ENCODE measurements at regions not wholly inside any gene's neighbourhood (a gene's known extent, or its start where the extent isn't known, plus 50 kb on each side); places are given as distances from the start of the nearest gene placed in this dataset.

DNA sequence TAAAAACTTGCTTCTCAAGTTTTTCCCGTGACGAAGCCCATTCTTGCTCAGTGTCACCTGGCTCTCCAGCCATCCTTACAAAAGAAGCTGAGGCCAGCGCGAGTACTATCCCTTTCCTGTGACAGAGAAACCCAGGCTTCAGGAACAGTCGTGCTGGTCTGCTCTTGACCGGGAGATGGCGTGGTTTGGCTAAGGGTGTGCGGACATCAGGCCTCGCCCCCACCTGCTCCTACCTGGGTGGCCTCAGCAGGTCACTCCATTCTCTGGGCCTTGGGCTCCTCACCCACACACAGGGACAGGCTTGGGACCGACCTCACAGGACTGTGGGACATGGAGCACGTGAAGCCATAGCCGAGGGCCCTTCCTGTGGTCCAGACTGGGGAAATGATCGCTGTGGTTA is 75.2 kb upstream of the CIBAR2 start:
- no peak overlapping the region for H3K4me3 Mint-ChIP-seq
- H3K36me3 Mint-ChIP-seq (ENCODE audit: low read depth), result no peaks in the 10 kb centered on the region
- no peaks in the 10 kb centered on the region for H3K4me1 Mint-ChIP-seq (ENCODE audit: low read depth)

GRCh38 chr16:85187886-85188285 is 75.6 kb upstream of the CIBAR2 start:
- intact Hi-C loops (cut with micrococcal nuclease), result no loop called here
- DNase-seq (ENCODE audit: low spot score), result no peak
- H3K4me3 Mint-ChIP-seq, result no peak overlapping the region
- H3K9me3 Mint-ChIP-seq, result peaks cover 20% of the 10 kb centered on the region
- H3K36me3 Mint-ChIP-seq (ENCODE audit: low read depth), result no peaks in the 10 kb centered on the region
- H3K4me1 Mint-ChIP-seq (ENCODE audit: low read depth), result no peaks in the 10 kb centered on the region
- H3K27ac Mint-ChIP-seq, result no peak overlapping the region
- H3K27me3 Mint-ChIP-seq (ENCODE audit: insufficient read depth), result no peaks in the 10 kb centered on the region

More for the DNA sequence above, 75.2 kb upstream of the CIBAR2 start:
- intact Hi-C loops (cut with micrococcal nuclease), result no loop called here
- H3K9me3 Mint-ChIP-seq, result peaks cover 22% of the 10 kb centered on the region
- no peaks in the 10 kb centered on the region for H3K27me3 Mint-ChIP-seq (ENCODE audit: insufficient read depth)
- no peak overlapping the region for H3K27ac Mint-ChIP-seq
- no peak for DNase-seq (ENCODE audit: low spot score)

- peaks cover 11% of the 10 kb centered on the region for H3K9me3 Mint-ChIP-seq
- no peak for DNase-seq (ENCODE audit: low spot score)
- no peak overlapping the region for H3K27ac Mint-ChIP-seq
- H3K4me3 Mint-ChIP-seq, result no peak overlapping the region
- H3K27me3 Mint-ChIP-seq (ENCODE audit: insufficient read depth), result no peaks in the 10 kb centered on the region
- H3K36me3 Mint-ChIP-seq (ENCODE audit: low read depth), result no peaks in the 10 kb centered on the region
- intact Hi-C loops (cut with micrococcal nuclease), result no loop called here
- H3K4me1 Mint-ChIP-seq (ENCODE audit: low read depth), result no peaks in the 10 kb centered on the region
Observed at GRCh38 chr16:85188822-85189672, 76.8 kb upstream of the CIBAR2 start.

DNA sequence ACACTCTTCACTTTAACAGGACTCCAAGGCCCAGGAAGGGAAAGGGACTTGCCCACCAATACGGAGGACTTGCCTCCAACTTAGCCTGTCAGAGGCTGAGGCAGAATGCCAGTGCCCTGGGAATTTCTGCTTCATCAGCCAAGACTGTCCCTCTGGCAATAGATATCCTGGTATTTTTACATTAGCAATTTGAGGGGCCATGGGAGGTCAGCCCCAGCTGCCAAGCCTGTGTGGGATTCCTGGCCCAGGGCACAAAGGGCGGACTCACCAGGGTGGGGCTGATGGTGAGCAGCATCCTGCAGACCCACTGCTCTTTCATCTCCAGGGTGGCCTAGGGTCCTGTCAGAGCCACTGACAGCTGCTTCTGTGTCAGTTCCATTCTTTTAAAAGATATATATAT is 78.3 kb upstream of the CIBAR2 start:
- intact Hi-C loops (cut with micrococcal nuclease), result no loop called here
- no peaks in the 10 kb centered on the region for H3K27me3 Mint-ChIP-seq (ENCODE audit: insufficient read depth)
- no peak for DNase-seq (ENCODE audit: low spot score)
- no peaks in the 10 kb centered on the region for H3K36me3 Mint-ChIP-seq (ENCODE audit: low read depth)
- no peaks in the 10 kb centered on the region for H3K9me3 Mint-ChIP-seq
- no peak overlapping the region for H3K27ac Mint-ChIP-seq
- no peaks in the 10 kb centered on the region for H3K4me1 Mint-ChIP-seq (ENCODE audit: low read depth)
- H3K4me3 Mint-ChIP-seq, result no peak overlapping the region

GRCh38 chr16:85191341-85191965 is 79.2 kb upstream of the CIBAR2 start:
- Mint-ChIP-seq H3K36me3 (ENCODE audit: low read depth) (no peaks in the 10 kb centered on the region), H3K4me1 (ENCODE audit: low read depth) (no peaks in the 10 kb centered on the region)

DNA sequence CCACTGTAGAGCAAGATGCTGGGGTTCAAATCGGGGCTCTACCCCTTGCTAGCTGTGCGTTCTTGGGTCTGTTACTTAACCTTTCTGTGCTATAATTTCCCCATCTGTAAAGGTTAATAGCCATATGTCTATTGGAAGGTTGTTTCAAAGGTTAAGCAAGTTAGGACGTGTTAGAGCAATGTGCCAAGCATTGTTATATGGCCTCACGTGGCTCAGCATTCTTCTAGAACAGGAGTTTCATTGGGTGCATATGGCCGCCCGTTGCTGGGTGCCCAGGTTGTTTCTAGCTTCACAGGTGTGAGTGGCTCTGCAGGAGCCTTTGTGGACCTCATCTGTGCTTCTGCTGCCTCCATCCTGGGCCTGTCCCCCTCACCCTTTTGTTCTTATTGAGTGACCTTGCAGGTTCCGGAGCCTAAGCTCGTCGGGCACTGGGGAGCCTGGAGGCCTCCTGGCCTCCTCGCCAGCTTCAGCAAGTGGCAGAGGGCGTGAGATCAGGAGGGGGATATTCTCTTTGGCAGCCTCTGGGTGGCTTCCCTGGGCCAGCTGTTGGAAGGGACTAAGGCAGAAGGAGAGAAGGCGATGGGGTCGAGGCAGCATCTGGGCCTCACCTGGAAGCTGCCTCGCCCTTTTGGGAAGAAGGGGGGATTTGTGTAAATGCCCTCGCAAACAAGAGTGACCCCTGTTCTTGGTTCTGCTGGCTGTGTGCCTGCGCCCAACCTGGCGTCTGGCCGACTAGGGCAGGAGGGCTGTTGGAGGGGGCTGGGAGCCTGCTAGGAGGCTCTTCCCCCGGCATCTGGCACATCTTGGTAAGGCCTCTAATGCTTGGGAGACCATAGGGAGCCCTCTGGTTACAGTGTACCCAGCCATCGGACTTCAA is 80.2 kb upstream of the CIBAR2 start:
- Mint-ChIP-seq H3K4me1 (ENCODE audit: low read depth) (no peaks in the 10 kb centered on the region), H3K36me3 (ENCODE audit: low read depth) (no peaks in the 10 kb centered on the region), H3K4me3 (no peak overlapping the region), H3K27ac (no peak overlapping the region), H3K9me3 (no peaks in the 10 kb centered on the region), H3K27me3 (ENCODE audit: insufficient read depth) (no peaks in the 10 kb centered on the region)
- intact Hi-C loops (cut with micrococcal nuclease), result no loop called here
- DNase-seq (ENCODE audit: low spot score), result no peak

More at GRCh38 chr16:85191341-85191965, 79.2 kb upstream of the CIBAR2 start:
- Mint-ChIP-seq H3K27me3 (ENCODE audit: insufficient read depth) (no peaks in the 10 kb centered on the region), H3K4me3 (no peak overlapping the region), H3K27ac (no peak overlapping the region), H3K9me3 (no peaks in the 10 kb centered on the region)
- DNase-seq (ENCODE audit: low spot score), result no peak
- intact Hi-C loops (cut with micrococcal nuclease), result no loop called here

DNA sequence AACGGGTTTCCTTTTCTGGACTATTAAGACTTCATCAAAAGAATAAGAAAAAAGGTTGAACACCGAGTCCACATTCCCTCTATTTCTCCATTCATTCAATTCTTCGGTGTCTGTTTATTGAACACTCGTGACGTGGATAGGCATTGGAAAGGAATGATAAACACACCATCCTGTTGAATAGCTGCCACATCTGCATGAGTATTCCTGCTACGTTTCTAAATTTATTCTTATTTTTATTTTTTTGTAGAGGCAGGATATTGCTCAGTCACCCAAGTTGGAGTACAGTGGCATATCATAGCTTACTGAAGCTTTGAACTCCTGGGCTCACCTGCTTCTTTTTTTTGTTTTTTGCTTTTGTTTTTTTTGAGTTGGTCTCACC is 80.8 kb upstream of the CIBAR2 start:
- Mint-ChIP-seq H3K4me1 (ENCODE audit: low read depth) (no peaks in the 10 kb centered on the region), H3K27ac (no peak overlapping the region), H3K9me3 (no peaks in the 10 kb centered on the region), H3K4me3 (no peak overlapping the region), H3K27me3 (ENCODE audit: insufficient read depth) (no peaks in the 10 kb centered on the region), H3K36me3 (ENCODE audit: low read depth) (no peaks in the 10 kb centered on the region)
- intact Hi-C loops (cut with micrococcal nuclease), result no loop called here
- no peak for DNase-seq (ENCODE audit: low spot score)

- H3K4me1 Mint-ChIP-seq (ENCODE audit: low read depth), result no peaks in the 10 kb centered on the region
- intact Hi-C loops (cut with micrococcal nuclease), result no loop called here
Observed at GRCh38 chr16:85193876-85194275, 81.6 kb upstream of the CIBAR2 start.

DNA sequence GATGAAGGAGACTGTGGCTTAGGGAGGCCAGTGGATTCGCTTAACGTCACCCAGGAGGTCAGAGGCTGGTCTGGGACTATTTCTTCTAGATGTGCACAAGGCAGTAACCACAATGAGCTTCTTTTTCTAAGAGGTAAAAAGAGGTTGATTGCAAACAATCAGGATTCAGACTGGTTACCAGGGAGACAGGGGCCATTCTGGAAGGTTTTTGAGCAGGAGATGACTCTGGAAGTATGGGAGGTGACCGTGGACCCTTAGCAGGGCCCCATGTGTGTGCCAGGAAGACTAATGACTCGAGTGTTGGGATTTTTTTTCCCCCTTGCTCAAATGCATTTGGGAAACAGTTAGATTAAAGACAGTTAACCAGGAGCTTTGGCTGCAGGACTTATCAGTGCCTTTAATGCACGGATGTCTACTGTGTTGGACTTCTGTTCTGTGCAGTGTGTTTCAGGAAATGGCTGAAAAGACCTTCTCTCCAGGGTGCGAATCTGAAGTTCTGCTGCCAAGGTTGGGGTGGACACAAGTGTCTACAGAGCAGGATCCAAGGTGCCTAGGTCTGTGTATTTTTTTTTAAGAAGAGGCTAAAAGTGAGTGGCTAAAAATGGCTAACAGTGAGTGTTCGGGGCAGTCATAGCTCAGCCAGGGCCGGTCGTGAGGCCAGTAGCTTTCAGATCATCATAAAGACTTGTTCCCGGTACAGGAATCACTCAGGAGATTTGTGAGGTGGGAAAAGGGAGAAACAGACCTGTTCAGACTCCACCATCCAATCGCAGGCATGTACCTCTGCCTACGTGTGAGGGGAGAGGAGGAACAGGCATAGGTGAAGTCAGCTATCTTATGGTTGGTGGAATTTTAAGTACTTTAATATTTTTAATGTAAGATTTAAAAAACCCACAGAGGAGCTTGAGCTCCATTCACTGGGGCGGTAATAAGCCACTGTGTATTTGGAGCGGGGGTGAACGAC is 82.3 kb upstream of the CIBAR2 start:
- intact Hi-C loops (cut with micrococcal nuclease), result no loop called here
- H3K4me3 Mint-ChIP-seq, result no peak overlapping the region
- no peaks in the 10 kb centered on the region for H3K9me3 Mint-ChIP-seq
- no peaks in the 10 kb centered on the region for H3K4me1 Mint-ChIP-seq (ENCODE audit: low read depth)
- no peak for DNase-seq (ENCODE audit: low spot score)
- no peak overlapping the region for H3K27ac Mint-ChIP-seq
- no peaks in the 10 kb centered on the region for H3K36me3 Mint-ChIP-seq (ENCODE audit: low read depth)
- H3K27me3 Mint-ChIP-seq (ENCODE audit: insufficient read depth), result no peaks in the 10 kb centered on the region

More at GRCh38 chr16:85193876-85194275, 81.6 kb upstream of the CIBAR2 start:
- no peak overlapping the region for H3K4me3 Mint-ChIP-seq
- no peaks in the 10 kb centered on the region for H3K36me3 Mint-ChIP-seq (ENCODE audit: low read depth)
- no peaks in the 10 kb centered on the region for H3K9me3 Mint-ChIP-seq
- H3K27me3 Mint-ChIP-seq (ENCODE audit: insufficient read depth), result no peaks in the 10 kb centered on the region
- no peak overlapping the region for H3K27ac Mint-ChIP-seq
- DNase-seq (ENCODE audit: low spot score), result no peak

DNA sequence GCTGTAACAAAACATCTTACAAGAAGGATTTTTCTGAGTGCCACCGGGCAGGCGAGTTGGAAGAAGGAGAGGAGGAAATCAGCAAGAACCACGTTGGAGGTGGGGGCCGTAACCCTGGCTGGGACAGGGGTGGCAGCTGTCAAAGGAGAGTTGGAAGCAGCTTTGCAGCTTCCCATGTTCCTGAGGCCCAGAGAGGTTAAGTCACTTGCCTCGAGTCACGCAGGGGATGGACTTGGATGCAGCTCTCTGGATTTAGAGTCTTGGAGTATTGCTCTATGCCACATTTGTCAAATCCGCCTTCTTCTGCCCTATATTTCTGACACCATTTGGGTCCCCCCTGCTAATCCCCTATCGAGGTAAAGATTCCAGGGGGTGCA is 83.0 kb upstream of the CIBAR2 start:
- Mint-ChIP-seq H3K27ac (no peak overlapping the region), H3K4me1 (ENCODE audit: low read depth) (no peaks in the 10 kb centered on the region), H3K36me3 (ENCODE audit: low read depth) (no peaks in the 10 kb centered on the region), H3K4me3 (no peak overlapping the region), H3K9me3 (no peaks in the 10 kb centered on the region), H3K27me3 (ENCODE audit: insufficient read depth) (no peaks in the 10 kb centered on the region)
- intact Hi-C loops (cut with micrococcal nuclease), result no loop called here
- no peak for DNase-seq (ENCODE audit: low spot score)

DNA sequence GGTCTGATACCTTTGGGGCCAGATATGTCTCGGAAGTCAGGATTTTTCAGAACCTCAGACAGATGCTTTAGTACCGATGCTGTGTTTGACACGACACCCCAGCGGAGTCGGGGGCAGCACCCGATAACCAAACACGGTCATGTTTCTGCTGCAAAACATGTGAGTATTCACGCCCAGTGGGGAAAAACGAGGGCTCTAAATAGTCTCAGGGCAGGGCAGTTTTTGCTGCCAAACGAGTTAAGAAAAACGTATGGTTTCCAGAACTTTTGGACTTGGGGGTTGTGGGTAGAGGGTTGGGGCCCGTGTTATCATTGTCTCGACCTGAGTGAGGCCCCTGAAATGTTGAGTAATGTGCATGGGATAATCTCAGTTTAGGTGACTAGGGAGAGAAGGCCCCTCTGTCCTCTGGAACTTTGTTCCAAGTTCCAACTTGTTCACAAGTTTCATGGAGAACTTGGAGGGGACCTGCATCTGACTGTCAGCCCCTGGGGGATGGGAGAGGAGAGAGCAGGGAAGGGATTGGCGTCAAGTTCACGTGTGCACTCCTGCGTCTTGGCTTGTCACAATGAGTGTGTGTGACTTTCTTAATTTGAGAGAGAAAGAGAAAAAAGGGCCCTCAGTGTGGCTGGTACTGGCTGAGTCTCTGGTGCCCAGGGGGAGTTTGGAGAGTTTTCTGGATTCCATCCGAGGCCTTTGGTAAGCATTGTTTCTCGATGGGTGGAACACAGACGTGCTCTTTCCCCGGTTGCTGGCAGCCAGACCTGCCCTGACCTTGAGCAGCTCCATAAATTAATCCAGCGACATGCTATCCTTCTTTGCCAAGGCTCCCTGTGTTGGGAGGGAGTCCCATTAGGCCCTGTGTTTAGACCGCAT is 83.9 kb upstream of the CIBAR2 start:
- intact Hi-C loops (cut with micrococcal nuclease), result no loop called here
- Mint-ChIP-seq H3K27me3 (ENCODE audit: insufficient read depth) (peaks cover 4% of the 10 kb centered on the region), H3K27ac (no peak overlapping the region), H3K4me1 (ENCODE audit: low read depth) (no peaks in the 10 kb centered on the region), H3K4me3 (no peak overlapping the region), H3K36me3 (ENCODE audit: low read depth) (no peaks in the 10 kb centered on the region), H3K9me3 (no peaks in the 10 kb centered on the region)
- DNase-seq (ENCODE audit: low spot score), result no peak

Data from activated T-helper 1 cell treated with anti-CD3 and anti-CD28 coated beads, Interleukin-12 subunit alpha, Interleukin-12 subunit beta, Interleukin-2, Interleukin-4 antibody, amounts not matched to agents 30 ng/mL and 10 ng/mL and 1 ng/mL, durations not matched to agents 14 hours and 24 hours and 36 hours (primary cell).